ENCODE measurements at regions not wholly inside any gene's neighbourhood (a gene's known extent, or its start where the extent isn't known, plus 50 kb on each side); places are given as distances from the start of the nearest gene placed in this dataset.

- DNase-seq (ENCODE audit: low spot score) = no peak
- TF ChIP-seq CTCF (IDR thresholded peaks at IDR 0.05; ENCODE audit: borderline replicate concordance, control extremely low read depth, extremely low read depth, insufficient read depth, missing control alignments) = no peak
- in situ Hi-C loops (cut with MboI; ENCODE audit: low sequenced_read_pairs, unreplicated experiment) = no loop called here
These were observed 920.1 kb downstream of the LTN1 start for GRCh38 chr21:28072601-28073000.

- in situ Hi-C loops (cut with MboI; ENCODE audit: low sequenced_read_pairs, unreplicated experiment) = no loop called here
- no peak for DNase-seq (ENCODE audit: low spot score)
- TF ChIP-seq CTCF (IDR thresholded peaks at IDR 0.05; ENCODE audit: borderline replicate concordance, control extremely low read depth, extremely low read depth, insufficient read depth, missing control alignments) = no peak
These were observed 923.2 kb downstream of the LTN1 start for GRCh38 chr21:28069450-28069923.

DNA sequence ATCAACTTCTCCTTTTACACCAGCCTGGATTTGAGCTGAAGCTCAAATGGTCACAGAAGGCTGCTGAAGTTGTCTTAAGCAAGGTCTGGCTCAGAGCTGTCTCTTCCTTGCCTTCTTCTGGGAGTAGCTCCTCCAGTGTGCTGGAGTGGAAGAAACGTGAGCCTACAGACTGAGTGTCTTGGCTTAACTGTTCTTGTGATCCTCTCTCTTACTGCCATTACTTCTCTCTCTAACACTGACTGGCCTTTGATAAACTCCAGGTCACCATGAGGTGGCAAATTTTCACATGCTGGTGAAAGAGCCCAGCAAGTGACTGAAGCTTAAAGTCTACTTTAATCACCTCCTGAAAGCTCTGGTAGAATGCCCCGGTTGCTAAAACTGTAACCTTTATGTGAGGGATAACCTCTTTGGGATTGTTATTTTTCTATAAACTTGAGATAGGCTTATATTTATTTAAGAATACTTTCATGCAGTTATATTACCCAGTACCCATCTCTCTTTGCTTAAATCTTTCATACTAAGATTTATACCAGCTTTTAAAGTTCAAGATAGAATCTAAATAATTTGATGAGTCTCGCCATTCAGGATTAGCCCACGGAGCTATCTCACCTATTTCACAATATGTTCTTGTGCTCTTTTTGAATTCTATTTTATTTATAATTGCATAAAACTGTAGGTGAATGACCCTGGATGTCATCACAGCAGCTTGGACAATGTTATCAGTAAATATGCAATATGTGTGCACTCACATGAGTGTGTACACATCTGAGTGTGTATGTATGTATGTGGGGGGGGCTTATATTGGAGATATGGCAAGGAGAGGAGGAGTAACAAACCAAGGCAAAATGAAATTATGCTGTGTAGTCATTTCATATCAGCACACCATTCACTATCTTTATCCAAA is 924.0 kb downstream of the LTN1 start:
- TF ChIP-seq CTCF (IDR thresholded peaks at IDR 0.05; ENCODE audit: borderline replicate concordance, control extremely low read depth, extremely low read depth, insufficient read depth, missing control alignments) = no peak
- in situ Hi-C loops (cut with MboI; ENCODE audit: low sequenced_read_pairs, unreplicated experiment) = no loop called here
- no peak for DNase-seq (ENCODE audit: low spot score)

DNA sequence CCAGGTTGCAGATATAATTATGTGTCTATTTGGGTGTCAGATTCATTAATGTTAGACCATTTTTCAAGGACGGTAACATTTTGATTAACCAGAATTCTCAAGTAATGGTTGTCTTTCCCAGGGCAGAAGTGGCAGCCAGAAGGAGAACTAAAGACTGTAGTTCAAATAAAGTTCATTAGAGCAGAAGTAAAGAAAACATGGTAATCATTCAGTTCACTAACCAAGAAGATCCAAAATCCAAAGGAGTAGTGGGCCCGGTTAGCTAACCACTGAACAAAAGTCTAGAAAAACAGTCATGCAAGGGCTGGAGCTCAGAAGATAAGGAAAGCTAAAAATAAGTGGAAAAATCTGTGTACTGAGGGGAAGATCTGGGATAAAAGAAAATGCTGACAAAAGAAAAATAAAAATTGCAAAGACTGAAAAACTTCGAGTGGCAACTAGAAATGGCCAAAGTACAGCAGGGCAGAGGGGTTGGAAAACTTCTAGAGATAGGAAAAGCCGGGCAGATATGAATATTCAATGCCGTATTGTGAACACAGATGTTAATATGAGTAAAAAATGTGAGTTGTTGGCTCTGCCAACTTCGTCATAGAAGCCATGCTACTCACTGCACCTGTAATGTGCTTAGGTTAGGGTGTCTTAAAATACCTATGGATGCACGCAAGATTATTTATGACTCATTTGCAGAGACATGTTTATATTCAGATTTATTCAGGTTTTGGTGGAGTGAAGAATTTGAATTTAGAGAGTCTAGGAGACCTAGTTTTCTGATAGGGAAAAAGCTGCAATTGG is 925.9 kb downstream of the LTN1 start:
- no peak for DNase-seq (ENCODE audit: low spot score)
- in situ Hi-C loops (cut with MboI; ENCODE audit: low sequenced_read_pairs, unreplicated experiment) = no loop called here
- TF ChIP-seq CTCF (IDR thresholded peaks at IDR 0.05; ENCODE audit: borderline replicate concordance, control extremely low read depth, extremely low read depth, insufficient read depth, missing control alignments) = no peak

DNA sequence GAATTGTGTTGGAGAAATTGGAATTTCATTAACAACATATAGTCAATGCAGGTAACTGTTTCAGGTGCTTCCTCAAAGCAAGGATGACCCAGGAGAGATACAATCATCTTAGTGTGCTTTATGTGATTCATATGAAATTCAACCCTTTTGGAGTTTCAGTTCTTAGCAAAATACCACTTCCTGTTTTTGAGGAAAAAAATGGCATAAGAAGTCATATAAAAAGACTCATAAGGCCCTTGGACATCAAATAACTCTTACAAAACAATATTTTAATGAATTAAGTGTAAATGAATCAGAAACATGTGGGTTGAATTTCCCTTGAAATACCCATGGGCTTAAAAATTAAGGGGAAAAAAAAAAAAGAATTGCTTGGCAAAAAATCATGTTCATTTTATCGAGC is 926.6 kb downstream of the LTN1 start:
- DNase-seq (ENCODE audit: low spot score) = no peak
- in situ Hi-C loops (cut with MboI; ENCODE audit: low sequenced_read_pairs, unreplicated experiment) = no loop called here
- TF ChIP-seq CTCF (IDR thresholded peaks at IDR 0.05; ENCODE audit: borderline replicate concordance, control extremely low read depth, extremely low read depth, insufficient read depth, missing control alignments) = no peak
